ENCODE measurements at regions not wholly inside any gene's neighbourhood (a gene's known extent, or its start where the extent isn't known, plus 50 kb on each side); places are given as distances from the start of the nearest gene placed in this dataset.

DNA sequence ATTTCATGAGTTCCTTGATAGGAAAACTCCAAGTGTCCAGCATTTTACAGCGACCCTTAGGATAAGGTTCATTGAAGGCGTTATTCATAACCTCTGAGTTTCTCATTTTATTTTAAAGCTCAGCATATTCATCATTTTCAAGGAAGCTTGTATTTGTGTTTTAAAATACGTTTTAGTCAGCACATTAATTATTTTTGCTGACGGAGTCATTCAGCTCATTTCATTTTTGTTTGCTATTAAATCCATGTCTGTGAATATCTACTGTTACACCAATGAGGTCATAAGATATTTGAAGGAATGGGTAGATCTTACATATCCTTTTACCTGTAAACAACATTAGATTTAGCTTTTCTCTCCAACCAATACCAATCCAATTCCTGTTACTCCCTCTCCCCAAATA is 1766.3 kb upstream of the PCDH10 start:
- TF ChIP-seq, protein P1, sequence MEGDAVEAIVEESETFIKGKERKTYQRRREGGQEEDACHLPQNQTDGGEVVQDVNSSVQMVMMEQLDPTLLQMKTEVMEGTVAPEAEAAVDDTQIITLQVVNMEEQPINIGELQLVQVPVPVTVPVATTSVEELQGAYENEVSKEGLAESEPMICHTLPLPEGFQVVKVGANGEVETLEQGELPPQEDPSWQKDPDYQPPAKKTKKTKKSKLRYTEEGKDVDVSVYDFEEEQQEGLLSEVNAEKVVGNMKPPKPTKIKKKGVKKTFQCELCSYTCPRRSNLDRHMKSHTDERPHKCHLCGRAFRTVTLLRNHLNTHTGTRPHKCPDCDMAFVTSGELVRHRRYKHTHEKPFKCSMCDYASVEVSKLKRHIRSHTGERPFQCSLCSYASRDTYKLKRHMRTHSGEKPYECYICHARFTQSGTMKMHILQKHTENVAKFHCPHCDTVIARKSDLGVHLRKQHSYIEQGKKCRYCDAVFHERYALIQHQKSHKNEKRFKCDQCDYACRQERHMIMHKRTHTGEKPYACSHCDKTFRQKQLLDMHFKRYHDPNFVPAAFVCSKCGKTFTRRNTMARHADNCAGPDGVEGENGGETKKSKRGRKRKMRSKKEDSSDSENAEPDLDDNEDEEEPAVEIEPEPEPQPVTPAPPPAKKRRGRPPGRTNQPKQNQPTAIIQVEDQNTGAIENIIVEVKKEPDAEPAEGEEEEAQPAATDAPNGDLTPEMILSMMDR (IDR thresholded peaks at IDR 0.05) = no peak
- no peak for TF ChIP-seq ZFX (IDR thresholded peaks at IDR 0.05; ENCODE audit: borderline replicate concordance)
